Left hindlimb (tissue), 1 donor: ENCODE measurements at regions not wholly inside any gene's neighbourhood (a gene's known extent, or its start where the extent isn't known, plus 50 kb on each side); places are given as distances from the start of the nearest gene placed in this dataset.
"Not testable (repeated sequence)": the region's sequence is repeated elsewhere in the genome, so short reads cannot be mapped to it uniquely, and the experiment has no call there.

ENCODE experiments used
- DNase-seq: peaks from one replicate; pipeline ENCODE4 v3.0.0-alpha.2; 2018

DNA sequence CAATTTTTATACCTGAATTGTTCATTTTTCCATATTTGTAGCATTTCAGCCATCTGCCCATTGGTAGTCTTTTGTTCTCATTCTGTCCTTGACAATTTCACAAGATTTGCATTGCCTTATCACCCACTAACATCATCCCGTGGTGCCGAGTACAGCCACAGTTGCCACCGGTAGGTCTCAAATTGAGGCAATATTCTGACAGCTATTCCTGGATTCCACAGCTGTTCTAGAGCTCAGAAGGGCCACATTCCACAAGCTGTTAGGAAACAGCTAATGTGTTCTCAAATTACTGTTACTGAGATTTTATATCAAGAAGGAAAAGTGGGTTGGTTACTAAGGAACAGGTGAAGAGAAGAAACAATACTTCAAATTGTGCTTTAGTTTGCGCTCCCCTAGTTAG is 178.8 kb downstream of the RPRM start:
- no peak for DNase-seq

DNA sequence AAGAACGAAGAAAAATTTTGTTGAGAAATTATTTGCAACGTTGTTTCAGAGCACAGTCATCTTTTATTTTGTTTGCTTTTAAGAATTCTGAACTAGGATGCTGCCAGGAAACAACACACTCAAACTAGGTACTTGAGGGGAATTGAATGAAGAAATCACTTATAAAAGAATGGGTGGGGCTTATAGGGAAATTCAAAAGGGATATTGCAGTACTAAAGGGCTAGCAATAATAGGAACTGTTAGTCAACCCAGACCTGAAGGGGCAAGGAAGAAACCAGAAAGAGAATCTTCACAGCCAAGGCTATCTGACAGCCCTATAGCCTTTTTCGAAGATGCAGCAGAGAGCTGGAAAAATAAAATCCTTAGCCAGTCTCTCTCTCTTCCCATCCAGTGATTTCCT is 179.3 kb downstream of the RPRM start:
- DNase-seq = no peak

DNA sequence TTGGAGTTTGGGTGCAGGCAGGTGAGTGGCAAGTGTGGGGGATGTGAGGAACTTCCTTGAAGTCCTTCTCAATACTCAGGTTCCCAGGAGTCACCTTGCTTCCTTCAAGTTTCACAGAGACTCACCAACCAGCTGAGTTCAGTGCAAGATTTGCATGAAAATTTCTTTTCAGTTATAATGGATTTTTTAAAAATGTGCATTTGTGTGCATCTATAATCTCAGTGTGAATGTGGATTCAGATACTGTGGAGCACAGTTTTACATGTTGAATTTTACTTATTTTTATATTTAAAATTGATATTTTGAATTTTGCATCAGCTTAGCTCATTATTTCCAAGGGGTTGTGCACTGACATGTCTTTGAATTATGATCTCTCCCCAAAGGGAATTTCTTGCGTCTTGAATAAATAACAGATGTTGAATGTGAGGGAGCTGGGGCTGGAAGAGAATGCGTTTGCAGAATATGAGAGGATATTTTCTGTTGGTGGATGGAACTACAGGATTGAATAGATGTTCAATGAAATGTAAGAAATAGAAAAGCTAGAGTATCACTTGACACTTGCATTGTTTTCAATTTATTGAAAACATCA is 184.3 kb downstream of the RPRM start:
- no peak for DNase-seq

DNA sequence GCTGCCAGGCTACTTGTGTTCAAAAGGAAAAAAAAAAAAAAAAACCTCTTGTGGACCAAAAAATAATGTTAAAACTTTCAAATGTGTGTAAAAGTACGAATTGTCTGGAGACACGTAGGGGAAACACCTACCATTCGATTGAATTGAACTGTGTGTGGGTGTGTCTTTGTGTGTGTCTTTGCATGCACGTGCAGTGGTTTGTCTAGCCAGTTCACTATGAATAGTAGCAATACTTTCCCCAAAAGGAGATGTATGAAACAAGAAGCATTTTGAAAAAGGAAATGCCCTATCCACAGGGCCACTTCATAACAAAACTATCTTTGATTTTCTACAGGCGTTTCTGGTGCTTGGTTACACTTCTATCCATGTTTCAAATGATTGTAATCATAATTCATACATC is 186.8 kb downstream of the RPRM start:
- no peak for DNase-seq

DNA sequence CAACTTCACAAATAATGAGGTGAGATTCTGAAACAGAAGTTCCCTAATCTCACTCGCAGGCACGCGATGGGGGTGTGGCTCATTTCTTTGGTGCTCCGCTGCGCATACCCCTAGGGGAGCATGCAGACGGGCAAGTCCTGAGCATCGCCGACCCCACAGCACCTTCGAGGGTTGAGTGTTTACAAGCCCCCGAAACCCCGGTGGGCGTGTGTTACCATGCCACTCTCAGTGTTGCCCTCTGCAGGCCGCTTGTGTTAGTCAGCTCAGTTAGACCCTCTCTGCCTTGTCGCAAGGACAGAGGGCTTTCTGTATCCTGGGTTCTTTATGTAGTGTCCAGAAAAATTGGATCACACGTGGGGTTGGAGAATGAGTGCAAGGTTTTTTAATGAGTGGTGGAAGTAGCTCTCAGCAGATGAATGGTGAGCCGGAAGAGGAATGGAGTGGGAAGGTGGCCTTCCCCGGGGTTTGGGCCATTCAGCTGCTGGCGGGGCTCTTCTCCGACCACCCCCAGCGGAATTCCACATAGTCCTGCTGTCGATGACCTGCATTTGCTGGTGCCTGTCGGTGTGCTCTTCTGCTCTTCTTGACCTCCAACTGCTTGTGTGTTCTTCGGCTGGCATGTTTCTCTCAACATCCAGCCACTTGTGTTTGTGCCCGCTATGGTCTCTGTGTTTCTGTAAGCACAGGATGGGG is 191.3 kb downstream of the RPRM start:
- no peak for DNase-seq

DNA sequence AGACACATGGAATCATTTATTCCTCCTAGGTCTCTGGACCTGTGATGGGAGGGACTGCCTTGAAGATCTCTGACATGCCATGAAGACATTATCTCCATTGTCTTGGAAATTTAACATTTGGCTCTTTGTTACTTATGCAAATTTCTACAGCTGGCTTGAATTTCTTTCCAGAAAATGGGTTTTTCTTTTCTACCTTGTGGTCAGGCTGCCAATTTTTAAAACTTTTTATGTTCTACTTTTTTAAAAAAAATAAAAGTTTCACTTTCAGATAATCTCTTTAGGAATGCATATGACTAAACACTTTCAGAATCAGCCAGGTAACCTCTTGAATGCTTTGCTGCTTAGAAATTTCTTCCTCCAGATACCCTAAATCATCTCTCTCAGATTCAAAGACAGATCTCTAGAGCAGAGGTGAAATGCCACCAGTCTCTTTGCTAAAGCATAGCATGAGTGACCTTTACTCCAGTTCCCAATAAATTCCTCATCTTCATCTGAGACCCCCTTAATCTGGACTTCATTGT is 209.6 kb downstream of the RPRM start:
- DNase-seq = no peak

DNA sequence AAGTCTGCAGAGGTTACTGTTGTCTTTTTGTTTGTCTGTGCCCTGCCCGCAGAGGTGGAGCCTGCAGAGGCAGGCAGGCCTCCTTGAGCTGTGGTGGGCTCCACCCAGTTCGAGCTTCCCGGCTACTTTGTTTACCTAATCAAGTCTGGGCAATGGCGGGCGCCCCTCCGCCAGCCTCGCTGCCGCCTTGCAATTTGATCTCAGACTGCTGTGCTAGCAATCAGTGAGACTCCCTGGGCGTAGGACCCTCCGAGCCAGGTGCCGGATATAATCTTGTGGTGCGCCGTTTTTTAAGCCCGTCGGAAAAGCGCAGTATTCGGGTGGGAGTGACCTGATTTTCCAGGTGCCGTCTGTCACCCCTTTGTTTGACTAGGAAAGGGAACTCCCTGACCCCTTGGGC is 221.7 kb downstream of the RPRM start:
- DNase-seq = not testable (repeated sequence)

DNA sequence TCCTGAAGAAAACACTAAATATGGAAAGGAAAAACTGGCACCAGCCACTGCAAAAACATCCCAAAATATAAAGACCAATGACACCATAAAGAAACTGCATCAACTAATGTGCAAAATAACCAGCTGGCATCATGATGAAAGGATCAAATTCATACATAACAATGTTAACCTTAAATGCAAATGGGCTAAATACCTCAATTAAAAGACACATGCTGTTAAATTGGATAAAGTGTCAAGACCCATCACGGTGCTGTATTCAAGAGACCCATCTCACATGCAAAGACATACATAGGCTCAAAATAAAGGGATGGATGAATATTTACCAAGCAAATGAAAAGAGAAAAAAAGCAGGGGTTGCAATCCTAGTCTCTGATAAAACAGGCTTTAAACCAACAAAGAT is 231.9 kb downstream of the RPRM start:
- DNase-seq = not testable (repeated sequence)

DNA sequence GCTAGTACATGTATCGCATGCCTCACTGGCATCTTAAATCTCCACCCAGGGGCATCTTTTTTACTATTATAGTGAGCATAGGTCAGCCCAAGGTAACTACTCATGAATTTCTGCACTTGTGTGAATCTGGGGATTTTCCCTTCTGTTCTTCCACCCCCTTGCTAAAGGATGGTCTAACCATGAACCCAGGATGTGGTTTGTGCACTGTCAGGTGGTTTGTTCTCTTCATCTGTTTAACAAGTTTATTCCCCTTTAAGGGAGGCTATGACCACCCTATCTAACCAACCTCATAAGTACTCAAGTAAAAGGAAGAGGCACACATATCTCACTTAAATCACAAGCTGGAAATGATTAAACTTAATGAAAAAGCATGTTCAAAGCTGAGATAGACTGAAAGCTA is 243.0 kb downstream of the RPRM start:
- no peak for DNase-seq

DNA sequence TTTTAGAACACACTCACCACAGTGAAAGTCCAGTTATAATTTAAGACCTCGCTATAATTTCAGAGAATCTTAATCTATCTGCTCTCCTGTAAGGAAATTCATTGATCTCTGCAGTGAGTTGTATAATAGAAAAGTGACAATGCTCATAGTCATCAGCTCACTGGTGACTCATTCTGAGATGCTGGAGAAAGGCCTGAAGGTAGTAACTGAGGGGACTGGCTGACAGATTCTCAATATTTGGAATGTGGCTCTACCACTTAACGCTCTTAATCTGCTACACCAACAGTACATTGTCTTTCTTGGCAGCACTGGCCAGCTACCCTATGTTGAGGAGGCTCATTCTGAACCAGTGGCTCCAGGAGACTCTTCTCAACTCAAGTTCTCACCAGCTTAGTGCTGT is 246.1 kb downstream of the RPRM start:
- DNase-seq = no peak

DNA sequence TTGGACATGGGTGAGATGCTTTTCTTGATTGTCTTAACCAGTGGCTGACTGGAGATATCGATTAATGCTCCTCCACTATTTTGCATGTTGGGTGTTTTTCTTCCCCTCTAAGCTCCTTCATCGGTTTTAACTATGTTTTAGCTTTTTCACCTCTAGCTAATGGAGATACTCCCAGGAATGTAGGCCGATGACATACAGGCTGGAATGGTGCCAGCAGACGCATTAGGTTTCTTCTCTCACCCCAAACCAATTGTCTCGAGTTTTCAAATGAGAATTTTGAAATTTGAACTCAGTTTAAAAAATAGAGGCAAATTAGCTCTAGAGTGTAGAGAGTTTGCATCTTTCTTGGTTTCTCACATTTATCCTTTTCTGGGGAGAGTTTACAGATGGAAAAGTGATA is 247.6 kb downstream of the RPRM start:
- no peak for DNase-seq

DNA sequence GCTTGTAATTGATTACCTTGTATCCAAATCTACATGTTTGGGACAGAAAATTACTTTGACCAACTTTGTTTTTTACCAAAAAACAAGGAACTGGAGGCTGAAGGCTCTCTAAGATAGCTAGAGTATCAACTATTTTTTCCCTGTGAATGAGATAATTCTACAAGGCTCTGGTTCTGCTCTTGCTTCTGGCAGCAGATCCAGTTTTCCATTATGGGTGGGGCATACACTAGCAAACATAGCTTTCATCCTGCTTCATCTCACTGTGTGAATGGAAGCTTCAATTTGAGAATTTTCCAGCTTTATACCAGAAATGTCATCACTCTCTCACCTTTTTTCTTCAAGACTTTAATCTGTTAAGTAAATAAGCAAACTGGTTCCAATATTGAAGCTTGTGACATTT is 249.7 kb downstream of the RPRM start:
- no peak for DNase-seq

DNA sequence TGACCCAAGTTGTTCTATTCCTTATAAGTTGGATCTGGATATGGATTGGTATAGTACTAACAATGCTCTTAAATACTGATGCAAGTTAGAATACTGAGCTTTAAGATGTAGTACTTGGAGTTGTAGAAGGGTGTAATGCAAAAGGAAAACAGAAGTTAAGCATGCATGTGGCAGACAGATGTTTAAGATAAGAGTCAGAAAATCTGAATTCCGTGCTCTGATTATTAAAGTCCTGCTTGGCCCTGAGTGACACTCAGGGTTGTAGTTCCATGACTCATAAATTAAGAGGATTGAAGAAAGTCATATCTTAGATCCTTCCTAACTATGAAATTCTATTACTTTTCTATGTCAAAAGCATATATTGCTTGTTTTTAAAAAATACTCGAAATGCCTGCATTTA is 250.6 kb downstream of the RPRM start:
- no peak for DNase-seq

DNA sequence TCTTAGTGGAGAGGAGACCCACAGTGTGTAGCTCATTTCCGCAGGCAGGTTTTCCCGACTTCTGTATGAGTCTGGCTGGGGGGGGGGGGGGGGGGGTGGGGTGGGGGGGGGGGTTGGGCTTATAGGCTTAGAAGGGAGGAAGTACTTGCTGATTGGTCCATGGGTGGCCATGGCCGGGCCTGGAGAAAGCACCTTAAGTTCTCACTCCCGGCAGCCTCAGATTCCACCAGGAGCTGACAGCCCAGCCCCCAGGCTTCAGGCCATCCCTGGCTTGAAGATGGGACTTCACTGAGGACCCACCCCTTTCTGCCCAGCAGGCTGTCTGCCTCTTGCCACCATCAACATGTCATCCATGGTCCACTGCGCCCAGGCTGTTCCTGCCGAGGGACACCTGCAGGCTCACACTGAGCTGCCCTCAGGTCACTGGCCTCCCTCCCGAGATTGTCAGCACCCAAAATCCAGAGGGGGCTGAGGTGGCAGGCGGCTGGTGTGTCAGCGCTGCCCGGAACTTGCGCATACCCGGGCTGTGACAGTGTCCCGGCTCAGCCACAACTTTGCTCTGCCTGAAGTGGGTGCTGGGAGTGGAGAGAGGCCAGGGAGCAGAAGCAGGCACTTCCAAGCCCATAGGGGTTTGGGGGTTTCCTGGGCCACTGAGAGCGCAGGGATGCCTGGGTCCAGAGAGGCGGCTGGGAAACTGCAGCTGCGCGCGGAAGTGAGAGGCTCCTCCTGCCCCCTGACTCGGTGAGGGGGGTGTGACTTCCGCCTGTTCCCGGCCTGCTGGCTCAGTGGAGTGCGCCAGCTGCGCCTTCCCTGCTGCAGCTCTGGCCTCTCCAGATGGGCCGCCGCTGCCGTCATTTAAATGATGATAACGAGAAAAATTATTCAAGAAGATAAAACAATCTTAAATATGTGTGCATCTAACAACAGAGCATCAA is 256.1 kb downstream of the RPRM start:
- no peak for DNase-seq

DNA sequence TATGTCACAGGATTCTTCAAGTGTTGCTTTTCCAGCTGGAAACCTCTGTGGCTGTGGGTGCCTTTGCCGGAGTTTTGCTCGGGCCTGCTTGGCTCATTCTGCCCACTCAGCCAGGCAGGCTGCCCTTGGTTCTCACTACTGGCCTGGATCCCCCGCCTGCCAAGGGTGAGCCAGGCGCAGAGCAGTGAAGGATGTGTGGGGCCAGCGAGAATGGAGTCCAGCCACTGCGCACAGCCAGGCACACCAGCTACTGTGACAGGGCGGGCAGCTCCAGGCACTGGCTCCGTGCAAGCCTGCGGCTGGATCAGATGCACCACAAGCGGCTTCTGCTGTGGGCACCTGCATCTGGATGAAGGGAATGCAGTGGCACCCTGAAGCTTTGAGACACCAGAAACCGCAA is 257.1 kb downstream of the RPRM start:
- DNase-seq = no peak

DNA sequence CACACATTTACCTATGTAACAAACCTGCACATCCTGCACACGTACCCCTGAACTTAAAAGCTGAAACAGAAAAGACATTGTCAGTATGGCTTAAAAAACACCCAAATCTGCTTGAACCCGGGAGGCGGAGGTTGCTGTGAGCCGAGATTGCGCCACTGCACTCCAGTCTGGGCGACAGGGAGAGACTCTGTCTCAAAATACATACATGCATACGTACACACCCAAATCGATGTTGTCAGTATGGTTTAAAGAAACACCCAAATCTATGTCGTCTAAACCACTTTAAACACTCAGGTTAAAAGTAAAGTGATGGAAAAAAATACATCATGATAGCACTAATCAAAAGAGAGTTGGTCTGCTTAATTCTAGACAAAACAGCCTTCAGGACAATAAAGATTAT is 257.5 kb downstream of the RPRM start:
- DNase-seq = no peak

DNA sequence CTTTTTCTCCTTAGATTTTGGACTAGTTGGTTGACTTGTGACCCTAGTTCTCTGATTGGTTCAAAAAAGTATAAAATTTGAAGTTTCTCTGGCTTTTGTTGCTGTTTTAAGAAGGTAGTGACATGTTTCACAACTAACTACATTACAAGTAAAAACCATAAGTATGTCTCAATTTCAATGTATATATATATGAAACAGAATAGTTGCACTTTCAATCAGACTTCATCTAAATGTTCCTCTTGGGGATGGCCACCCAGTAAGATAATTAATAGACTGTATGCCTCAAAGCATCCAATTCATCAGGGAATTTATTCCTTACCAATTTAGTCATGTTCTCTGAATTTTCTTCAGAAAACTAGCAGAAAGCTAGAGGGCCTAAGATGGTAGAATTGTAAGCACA is 259.7 kb downstream of the RPRM start:
- no peak for DNase-seq

DNA sequence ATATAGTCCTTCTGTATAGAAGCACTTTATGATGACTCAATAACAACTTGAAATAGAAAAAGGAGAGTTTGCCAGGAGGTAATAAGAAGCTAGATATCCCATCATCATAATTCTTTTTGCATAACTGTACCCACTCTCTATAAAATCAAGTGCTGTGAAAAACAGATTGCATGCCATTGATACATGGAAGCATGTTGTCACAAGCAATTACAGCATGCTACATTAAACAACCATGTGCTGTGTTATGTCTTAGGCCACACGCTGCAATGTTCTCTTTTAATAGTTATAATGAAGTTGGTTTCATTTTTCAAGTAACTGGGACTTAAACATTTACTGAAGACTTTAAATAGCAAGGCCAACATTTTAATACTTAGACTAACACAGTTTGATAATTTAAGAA is 264.2 kb downstream of the RPRM start:
- no peak for DNase-seq

DNA sequence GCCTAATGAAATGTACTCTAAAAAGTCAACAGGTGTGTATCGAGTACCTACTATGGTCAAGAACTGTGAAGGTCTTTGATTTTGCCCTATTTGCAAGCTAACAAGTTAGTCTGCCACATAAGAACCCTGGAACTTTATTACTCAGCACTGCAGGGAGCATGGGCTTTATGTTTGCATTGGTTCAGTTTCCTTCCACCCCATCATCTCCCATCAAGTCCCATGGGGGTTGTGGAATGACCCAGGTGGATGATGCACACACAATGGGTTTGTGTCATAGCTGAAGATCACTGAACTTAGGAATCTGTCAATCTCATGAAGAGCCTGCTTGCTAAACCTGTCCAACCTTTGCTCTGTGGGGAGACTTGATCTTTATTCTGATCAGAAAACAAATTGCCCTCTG is 265.5 kb downstream of the RPRM start:
- no peak for DNase-seq

DNA sequence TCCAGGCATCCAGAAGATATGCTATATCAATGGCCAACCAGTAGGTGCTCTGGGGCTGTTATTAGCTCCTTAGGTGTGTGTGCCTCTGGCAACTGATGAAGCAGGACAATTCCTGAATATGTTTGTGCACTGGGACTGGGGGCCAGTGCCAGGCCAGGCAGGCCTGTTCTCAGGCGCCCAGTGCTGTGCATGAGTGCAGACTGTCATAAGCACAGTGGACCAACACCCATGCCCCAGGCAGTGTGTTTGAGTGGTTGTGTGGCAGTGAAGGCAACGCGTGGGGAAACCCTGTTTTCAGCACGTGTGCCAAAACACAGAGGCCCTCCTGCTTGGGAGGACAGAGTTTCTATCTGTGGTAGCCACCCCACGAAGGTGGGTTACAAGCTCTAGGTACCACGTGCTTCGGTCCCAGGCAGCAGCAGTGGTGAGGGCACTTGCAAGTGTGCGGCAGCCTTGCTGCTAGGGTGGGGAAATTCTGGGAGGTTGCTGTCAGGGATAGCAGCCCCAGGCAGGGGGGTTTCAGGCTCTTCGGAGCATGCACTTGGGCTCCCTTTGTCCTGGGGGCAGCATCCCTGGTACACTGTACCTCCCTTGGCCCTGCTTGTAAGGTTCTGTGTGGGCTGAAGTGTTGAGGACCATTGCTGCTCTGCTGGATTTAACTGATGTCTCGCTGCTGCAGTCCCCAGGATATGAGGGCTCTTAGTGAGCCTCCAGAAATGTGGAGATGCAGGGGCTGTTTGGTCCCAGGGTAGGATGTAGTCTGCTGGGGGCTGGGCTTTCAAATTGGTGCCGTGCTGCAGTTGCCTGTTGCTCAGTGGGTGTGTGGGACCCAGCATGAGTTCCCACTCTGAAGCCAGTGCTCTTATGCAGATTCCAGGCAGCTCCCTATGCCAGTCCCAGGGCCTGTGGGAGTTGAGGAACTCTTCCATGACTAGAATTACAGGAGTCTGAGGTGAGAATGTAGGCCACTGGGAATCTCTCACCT is 280.9 kb downstream of the RPRM start:
- DNase-seq = no peak

DNA sequence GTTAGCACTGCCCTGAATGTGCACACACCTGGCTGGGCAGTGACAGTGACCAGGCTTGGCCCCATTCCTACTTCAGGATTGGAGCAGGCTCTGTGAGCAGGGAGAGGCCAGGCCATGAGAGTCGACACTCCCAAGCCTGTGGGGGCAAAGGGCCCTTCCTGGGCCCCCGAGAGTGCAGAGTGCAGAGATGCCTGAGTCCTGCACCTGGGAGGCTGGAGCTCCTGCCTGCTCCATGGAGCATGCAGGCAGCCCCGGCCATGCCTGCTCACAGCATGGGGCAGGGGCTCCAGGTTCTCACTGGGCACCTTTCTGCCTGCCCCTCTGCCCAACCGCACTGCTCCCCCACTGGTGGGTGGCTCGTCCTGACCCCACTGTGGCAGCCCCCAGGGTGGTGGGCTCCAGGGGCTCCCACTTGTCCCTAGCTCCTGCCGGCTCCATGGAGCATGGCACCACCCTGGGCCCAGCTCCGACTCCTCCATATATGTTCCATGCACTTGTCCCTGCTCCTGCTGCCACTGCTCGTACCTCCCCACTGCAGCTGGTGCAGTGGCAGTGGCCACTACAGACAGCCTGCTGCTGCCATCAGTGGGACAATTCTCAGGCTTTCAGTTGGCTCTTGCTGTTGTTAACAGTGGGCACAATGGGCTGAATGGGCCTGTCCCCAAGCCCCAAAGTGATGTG is 282.0 kb downstream of the RPRM start:
- DNase-seq = no peak

DNA sequence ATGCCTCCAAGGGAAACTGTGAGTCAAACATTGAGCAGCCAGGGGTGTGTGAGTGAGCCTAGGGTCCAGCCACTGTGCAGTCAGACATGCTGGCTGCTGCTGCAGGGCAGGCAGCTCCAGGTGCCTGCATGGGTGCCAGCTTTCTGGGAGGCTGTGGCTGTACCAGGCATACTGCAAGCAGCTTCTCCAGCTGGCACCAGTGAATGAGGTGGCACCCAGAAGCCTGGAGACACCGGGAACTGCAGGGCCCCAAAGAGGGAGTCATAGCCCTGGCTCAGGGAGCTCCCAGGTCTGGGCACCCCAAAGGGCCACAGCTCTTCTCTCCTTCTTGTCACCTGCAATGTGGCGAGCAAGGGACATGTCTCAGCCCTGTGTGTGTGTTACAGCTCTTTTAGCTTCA is 283.2 kb downstream of the RPRM start:
- no peak for DNase-seq
